NCI-H526 treated with DMSO at 0.1 percent for 48 hours (cell line): ENCODE measurements at regions not wholly inside any gene's neighbourhood (a gene's known extent, or its start where the extent isn't known, plus 50 kb on each side); places are given as distances from the start of the nearest gene placed in this dataset.
"Not testable (repeated sequence)": the region's sequence is repeated elsewhere in the genome, so short reads cannot be mapped to it uniquely, and the experiment has no call there.

ENCODE experiments used
- DNase-seq: peaks from one replicate; lab custom pipeline; 2025; lab: John Stamatoyannopoulos, UW

DNA sequence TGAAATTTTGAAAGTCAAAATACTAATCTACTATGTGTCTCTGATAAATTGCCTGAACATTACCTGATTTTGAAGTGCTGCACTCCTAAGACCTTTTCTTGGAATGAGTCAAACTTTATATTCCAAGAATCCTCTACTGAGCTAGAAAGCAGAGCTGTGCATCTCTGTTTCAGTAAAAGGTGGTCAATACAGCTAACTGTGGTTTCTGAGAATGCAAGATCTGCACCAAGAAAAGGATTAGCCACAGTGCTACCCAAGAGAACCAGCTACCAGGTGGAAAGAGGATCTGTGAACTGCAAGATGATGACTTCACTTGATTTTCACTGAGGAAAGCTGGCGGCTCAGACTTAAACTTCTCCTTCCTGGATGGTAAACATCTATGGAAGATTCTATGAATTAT, 289.3 kb downstream of the LIPI start:
- DNase-seq = not testable (repeated sequence)

DNA sequence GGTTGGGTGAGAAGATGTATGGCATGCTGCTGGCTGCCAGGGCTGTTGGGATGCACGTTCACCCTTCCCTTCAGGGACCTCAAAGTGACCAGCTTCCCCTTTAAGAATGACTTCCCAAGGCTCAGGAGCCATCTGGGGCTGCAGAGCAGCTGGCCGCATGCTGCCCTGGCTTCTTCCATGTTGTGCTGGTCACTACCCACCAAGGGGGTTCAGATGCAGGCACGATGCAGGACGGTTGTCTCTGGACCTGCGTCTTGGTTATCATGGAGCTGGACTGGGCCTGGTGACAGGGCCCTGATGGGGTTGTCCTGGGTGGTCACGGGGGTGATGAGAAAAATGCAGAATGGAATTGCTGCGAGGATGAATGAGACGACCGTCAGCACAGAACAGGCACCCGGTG, 297.8 kb downstream of the POTED start:
- not testable (repeated sequence) for DNase-seq

DNA sequence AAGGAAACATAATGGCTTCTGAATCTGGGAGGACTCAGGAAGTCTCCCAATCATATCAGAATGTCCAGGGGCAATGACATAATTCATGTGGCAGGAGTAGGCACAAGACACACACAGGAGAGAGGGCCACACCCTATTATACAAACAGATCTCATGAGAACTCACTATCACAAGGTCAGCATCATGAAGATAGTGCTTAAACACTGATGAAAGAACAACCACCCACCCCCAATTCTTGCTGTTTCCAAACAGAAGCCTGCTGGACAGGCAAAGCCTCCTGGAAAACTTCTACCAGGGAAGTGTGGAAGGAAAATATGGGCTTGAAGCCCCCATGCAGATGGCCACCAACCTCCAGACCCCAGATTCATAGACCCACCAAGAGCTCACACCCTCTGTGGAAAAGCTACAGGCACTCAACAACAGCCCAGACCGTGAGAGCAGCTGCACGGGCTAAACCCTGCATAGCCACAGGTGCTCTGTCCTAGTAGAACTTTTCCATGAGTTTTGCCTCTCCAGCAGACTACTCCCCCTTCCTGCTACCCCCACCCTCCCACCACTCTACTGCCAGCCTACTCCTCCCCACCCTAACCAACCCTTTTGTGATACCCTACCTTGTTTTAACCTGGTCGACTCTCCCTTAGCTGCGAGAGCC, 287.1 kb downstream of the POTED start:
- not testable (repeated sequence) for DNase-seq

DNA sequence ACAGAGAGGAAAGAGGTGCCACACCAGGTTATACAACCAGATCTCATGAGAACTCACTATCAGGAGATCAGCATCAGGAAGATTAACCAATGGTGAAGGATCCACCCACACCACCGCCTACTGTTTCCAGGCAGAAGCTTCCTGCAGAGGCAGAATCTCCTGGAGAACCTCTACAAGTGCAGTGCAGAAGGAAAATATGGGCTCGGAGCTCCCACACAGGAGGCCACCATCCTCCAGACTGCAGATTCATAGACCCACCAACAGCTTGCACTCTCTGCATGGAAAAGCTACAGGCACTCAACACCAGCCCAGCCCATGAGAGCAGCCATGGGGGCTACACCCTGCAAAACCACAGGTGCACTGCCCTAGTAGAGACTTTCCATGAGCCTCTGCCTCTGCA, 284.0 kb downstream of the POTED start:
- not testable (repeated sequence) for DNase-seq

DNA sequence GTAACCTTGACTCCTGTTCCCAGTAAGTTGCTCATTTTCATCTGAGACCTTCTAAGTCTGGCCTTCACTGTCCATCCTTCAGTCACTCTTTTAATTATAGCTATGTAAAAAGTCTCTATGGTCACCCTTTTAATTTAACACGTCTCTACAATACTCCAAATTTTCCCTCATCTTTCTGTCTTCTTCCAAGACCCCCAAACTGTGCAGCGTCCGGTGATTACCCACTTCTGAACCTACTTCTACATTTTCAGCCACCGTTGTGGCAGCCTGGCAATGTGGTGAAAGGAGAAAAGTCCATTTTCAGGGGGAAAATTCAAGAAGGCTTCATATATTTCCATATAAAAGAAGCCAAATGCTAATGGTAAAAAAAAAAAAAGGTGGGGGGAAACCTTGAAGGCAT, 283.4 kb downstream of the POTED start:
- not testable (repeated sequence) for DNase-seq

DNA sequence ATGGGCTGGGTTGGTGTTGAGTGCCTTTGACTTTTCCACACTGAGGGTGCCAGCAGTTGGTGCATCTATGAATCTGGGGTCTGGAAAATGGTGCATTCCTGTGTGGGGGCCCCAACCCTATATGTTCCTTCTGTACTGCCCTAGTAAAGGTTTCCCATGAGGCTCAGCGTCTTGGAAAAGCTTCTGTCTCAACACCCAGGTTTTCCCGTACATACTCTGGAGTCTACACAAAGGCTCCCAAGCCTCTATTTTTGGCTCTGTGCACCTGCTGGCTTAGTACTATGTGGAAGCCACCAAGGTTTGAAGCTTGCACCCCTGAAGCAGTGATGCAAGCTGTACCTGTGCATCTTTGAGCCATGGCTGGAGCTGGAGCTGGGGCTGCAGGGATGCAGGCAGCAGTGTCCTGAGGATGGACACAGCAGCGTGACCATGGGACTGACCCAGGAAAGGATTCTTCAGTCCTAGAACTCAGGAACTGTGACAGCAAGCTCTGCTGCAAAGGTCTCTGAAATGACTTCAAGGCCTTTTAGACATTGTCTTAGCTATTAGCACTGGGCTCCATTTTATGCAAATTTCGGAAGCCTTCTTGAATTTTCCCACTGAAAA, 282.7 kb downstream of the POTED start:
- not testable (repeated sequence) for DNase-seq

DNA sequence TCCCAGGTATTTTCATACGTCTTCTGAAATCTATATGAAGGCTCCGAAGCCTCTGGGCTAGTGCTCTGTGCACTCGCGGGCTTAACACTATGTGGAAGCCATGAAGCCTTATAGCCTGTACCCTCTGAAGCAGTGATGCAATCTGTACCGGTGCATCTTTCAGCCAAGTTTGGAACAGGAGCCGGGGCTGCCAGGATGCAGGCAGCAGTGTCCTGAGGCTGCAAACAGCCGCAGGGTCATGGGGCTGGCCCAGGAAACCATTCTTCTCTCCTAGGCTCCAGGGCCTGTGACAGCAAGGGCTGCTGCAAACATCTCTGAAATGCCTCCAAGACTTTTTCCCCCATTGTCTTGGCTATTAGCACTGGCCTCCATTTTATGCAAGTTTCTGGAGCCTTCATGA, 279.6 kb downstream of the POTED start:
- not testable (repeated sequence) for DNase-seq

DNA sequence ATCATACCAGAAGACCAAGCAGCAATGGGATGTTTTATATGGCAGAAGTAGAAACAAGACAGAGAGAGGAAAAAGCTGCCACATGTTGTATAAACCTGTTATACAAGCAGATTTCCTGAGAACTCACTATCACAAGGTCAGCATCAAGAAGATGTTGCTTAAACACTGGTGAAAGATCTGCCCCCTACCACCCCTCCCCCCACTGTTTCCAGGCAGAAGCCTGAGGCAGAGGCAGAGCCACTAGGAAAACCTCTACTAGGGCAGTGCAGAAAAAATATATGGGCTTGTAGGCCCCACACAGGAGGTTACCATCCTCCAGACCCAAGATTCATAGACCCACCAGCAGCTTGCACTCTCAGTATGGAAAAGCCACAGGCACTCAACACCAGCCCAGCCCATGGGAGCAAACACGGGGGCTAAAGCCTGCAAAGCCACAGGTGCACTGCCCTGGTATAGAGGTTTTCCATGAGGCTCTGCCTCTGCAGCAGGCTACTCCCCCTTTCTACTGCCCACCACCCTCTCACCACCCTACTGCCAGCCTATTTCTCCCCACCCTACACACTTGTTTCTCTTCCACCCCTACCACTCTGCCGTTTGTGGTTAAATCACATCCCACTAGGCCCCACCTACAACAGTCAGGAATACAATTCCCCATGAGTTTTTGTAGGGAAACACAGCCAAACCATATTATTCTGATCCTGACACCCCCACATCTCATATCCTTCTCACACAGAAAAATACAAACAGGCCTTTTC, 274.2 kb downstream of the POTED start:
- not testable (repeated sequence) for DNase-seq

DNA sequence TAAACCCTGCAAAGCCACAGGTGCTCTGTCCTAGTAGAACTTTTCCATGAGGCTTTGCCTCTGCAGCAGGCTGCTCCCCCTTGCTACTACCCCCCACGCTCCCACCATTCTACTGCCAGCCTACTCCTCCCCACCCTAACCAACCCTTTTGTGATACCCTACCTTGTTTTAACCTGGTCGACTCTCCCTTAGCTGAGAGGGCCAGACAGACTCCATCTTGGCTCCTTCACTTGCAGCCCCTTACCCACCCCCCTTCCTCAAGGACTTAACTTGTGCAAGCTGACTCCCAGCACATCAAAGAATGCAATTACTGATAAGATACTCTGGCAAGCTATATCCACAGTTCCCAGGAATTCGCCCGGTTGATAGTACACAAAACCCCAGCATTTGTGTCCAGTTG, 267.9 kb downstream of the POTED start:
- DNase-seq = not testable (repeated sequence)

DNA sequence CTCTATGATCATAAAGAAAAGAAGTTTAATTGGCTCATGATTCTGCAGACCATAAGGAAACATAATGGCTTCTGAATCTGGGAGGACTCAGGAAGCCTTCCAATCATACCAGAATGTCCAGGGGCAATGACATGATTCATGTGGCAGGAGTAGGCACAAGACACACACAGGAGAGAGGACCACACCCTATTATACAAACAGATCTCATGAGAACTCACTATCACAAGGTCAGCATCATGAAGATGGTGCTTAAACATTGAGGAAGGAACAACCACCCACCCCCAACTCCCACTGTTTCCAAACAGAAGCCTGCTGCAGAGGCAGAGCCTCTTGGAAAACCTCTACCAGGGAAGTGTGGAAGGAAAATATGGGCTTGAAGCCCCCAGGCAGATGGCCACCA, 267.4 kb downstream of the POTED start:
- not testable (repeated sequence) for DNase-seq

DNA sequence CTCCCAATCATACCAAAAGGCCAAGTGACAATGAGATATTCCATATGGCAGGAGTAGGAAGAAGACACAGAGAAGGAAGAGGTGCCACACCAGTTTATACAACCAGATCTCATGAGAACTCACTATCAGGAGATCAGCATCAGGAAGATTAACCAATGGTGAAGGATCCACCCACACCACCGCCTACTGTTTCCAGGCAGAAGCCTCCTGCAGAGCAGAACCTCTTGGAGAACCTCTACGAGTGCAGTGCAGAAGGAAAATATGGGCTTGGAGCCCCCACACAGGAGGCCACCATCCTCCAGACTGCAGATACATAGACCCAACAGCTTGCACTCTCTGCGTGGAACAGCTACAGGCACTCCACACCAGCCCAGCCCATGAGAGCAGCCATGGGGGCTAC, 264.4 kb downstream of the POTED start:
- not testable (repeated sequence) for DNase-seq

DNA sequence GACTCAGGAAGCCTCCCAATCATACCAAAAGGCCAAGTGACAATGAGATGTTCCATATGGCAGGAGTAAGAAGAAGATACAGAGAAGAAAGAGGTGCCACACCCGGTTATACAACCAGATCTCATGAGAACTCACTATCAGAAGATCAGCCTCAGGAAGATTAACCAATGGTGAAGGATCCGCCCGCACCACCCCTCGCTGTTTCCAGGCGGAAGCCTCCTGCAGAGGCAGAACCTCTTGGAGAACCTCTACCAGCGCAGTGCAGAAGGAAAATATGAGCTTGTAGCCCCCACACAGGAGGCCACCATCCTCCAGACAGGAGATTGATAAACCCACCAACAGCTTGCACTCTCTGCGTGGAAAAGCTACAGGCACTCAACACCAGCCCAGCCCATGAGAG, 245.1 kb downstream of the POTED start:
- DNase-seq = no peak

DNA sequence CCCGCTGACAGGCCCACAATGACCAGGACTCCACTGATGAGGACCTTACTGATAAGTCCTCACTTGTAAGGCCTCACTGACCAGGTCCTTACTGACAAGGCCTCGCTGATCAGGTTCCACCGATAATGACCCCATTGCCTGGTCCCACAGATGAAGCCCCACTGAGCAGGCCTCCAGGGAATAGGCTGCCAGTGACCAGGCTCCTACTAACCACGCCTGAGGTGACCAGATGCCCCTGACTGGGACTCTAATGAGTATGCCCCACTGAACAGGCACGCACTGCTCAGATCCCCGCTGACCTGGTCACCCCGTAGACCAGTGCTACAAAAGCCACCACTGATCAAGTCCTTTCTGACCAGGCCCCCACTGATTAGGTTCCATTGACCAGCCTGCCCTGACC, 241.2 kb downstream of the POTED start:
- not testable (repeated sequence) for DNase-seq

DNA sequence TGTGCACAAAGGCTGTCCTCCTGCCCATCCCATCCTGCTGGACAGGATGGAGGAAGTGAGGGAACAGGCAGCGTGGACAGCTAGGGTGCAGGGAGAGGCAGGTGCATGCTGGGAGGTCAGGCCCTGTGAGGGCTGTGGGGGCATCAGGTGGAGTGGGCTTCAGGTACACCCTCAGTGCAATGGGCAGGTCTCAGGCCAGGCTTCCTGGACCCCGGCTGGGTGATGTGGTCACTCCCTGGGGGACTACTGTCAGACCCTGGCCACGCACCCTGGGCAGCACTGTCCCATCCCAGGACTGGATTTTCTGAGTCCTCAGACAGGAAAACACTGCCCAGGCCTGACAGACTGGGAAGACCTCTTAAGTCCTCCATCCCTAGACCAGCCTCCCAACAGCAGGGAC, 239.9 kb downstream of the POTED start:
- not testable (repeated sequence) for DNase-seq

DNA sequence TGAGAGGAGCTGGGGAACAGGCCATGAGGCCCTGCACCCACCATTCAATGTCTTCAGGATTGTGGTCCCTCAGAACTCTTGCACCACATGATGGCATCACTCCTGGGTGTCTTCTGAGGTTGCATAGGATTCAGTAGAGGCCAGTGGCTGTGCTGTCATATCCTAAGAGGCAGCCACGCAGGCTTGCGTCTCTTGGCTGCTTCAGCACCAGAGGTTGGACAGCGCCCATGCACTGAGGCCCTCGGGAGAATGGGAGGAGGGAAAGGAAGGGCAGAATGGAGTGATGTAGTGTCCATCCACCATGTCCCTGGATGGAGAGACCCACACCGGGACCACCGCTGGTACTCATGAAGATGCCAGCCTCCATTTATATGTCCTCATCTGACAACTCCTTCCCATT, 237.1 kb downstream of the POTED start:
- DNase-seq = not testable (repeated sequence)

DNA sequence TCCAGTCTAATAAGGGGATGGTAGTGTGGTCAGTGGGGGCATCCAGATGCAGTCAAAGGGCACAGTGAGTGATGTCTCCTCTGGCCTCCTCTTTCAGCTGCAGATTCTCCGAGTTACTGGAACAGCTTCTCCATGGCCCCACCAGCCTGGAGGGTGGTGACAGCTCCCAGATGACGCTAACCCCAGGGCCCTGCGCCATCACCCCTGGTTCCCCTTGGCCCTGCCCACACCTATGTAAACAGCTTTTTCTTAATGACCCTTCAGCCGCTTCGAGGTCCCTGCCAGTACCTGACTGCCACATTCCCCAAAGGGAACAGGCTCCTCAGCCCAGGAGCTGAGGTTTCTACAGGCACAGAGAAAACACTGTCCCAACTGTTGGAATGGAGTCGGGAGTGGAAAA, 235.0 kb downstream of the POTED start:
- not testable (repeated sequence) for DNase-seq

DNA sequence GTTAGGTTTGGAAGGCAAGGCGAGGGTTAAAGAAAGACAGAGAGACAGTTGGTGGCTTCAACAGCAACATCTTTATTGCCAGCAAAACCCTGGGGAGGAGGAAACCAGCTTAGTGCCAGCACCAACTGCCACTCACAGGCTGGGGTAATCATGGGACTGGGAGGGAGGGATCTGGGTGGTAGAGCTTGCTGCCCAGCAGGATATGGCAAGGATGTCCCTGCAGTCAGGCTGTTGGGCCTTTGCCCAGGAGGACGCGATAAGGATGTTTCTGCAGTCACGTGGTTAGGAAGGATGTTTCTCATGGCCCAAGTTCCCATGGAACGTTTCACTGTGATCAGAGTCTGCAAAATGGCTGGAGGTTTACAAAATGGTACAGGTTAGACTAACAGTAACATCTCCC, 233.5 kb downstream of the POTED start:
- not testable (repeated sequence) for DNase-seq

DNA sequence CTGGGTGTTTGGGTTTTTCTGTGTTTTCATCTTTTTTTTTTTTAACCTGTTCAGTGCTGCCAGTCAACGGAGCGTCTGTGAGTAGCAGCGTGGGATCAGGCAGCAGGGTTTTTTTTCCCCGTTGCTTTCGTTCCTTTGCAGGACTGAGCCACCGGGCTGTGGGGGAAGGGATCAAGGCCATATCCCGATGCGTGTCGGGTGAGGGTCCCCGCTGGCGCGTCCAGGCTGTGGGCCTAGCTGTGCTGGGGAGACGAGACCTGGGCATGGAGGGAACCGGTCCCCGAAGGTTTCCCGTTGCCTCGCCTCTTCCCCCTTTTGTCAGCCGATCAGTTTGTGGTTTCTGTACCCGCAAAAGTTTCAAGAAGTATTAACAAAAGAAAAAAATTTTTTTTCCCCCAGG, 218.1 kb downstream of the POTED start:
- not testable (repeated sequence) for DNase-seq

DNA sequence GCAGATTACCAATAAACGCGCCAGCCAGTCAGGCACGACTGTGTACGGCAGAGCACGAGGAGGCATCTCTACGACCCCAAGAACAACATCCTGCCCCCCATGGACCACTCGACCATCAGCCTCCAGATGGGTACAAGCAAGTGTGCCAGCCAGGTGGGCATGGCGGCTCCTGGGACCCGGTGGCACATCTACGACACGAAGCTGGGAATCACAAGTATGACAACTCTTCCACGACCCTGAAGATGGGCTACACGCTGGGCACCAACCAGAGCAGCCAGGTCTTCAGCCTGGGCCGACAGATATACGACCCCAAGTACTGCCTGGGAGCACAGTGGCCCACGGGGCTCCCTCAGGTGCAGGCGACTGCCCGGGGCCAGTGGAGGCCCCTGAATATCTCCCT, 217.6 kb downstream of the POTED start:
- DNase-seq = no peak

DNA sequence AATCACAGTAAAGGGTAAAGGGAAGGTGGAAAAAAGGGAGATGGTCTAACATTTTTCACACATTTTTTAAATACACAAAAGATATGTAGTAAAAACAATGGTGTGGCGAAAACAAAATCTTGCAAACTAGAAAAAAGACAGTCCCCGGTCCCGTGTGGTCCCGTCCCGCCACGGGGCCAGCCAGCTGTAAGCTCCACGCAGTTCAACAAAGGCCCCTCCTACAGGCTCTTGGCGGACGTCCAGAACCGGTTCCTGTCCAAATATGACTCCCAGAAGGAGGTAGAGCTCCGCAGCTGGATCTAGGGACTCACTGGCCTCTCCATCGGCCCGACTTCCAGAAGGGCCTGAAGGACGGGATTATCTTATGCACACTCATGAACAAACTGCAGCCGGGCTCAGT, 216.9 kb downstream of the POTED start:
- DNase-seq = not testable (repeated sequence)

DNA sequence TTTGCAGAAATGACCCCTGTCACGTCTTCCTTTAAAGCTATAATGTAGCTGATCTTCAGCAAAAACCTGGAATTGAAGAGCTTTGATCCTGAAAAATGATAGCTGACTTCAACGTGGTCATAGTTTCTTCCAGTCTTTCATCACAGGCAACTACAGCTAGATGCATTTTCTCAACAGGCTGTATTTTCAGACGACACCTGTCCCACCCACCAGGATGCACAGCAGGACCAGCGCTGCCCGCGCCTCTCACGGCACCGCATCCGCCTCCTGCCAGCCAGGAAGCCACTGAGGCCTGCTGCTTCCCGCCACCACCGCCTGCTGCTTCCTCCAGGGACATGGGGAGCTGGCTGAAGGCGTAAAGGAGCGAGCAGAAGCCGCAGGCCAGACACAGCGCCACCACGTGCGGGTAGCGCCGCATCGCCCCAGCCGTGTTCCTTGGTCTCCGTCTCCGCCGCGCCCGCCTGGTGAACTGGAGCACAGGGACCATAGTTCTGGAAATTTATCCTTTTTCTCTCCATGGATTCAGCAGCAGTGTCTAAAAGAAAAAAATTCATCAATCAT, 215.7 kb downstream of the POTED start:
- not testable (repeated sequence) for DNase-seq

DNA sequence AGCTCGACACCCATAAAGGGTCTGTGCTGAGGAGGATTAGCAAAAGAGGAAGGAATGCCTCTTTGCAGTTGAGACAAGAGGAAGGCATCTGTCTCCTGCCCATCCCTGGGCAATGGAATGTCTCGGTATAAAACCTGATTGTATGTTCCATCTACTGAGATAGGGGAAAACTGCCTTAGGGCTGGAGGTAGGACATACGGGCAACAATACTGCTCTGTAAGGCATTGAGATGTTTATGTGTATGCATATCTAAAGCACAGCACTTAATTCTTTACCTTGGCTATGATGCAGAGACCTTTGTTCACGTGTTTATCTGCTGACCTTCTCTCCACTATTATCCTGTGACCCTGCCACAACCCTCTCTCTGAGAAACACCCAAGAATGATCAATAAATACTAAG, 210.7 kb downstream of the POTED start:
- not testable (repeated sequence) for DNase-seq

DNA sequence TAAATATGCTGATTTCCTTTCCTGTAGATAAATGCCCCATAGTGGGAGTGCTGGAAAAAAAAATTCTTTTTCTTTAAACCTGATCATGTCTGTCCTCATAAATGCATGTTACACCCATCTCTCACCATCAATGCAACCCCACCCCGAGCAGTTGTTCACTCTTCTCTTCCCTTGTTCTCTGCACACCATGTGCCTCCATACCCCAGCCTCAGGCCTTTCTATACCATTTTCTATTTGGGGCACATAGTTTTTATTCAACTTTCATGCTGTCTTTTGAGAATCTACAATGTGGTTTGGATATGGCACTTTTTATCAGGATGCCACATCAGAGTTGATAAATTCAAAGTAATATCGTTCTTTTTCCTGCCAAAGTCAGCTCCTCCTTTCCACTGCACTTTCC, 202.6 kb downstream of the POTED start:
- DNase-seq = not testable (repeated sequence)
